B cell (primary cell): ENCODE measurements at regions not wholly inside any gene's neighbourhood (a gene's known extent, or its start where the extent isn't known, plus 50 kb on each side); places are given as distances from the start of the nearest gene placed in this dataset.

ENCODE experiments used
- ATAC-seq: fragments of 200-7000 bp; cut with Tn5 transposase; one replicate; pipeline ENCODE4 v1.10.0; 2021; ENCODE audit warnings: low read depth, mild to moderate bottlenecking, moderate number of reproducible peaks, moderate library complexity
- CTCF ChIA-PET: fragments of 350-600 bp; sonication (Branson Sonifier 250); formaldehyde crosslinking; loops from one replicate; lab custom pipeline; 2021; ENCODE audit warnings: antibody characterized with exemption, inconsistent platforms; lab: Charles Lee
- POLR2A ChIA-PET: fragments of 350-600 bp; sonication (Branson Sonifier 250); formaldehyde crosslinking; loops from one replicate; lab custom pipeline; 2021; ENCODE audit warnings: antibody characterized with exemption; lab: Charles Lee
- DNase-seq: peaks from one replicate; pipeline ENCODE4 v3.0.0; 2013
- H2AFZ ChIP-seq: 2 replicates; pipeline ENCODE4 v1.6.1; 2012; ENCODE audit warnings: mild to moderate bottlenecking, low read depth, low read length; ENCODE audit not compliant: insufficient read depth, poor library complexity, severe bottlenecking
- H3K27ac ChIP-seq, 2 donors: 1 replicate in 1 of 2; 2 replicates in 1 of 2; pipeline ENCODE4 v1.5.1; 2012 to 2013; ENCODE audit warnings: low read length in 2 of 2, mild to moderate bottlenecking in 2 of 2, moderate library complexity in 1 of 2
- H3K27me3 ChIP-seq, 4 experiments: fragments of 200-600 bp in 1 of 4; sonication (generic) in 1 of 4; replicated peaks in 1 of 4; 1 replicate in 2 of 4; 2 replicates in 2 of 4; pipeline versions ENCODE4 v1.6.1 to v1.7.0; 2013 to 2016; ENCODE audit warnings: low read length in 3 of 4, mild to moderate bottlenecking in 2 of 4, mixed read lengths in 1 of 4, moderate library complexity in 1 of 4; ENCODE audit not compliant: insufficient read depth in 4 of 4, control insufficient read depth in 3 of 4; ENCODE audit errors: control extremely low read depth in 1 of 4
- H3K36me3 ChIP-seq, 2 experiments: replicated peaks in 1 of 2; 1 replicate in 1 of 2; 2 replicates in 1 of 2; pipeline versions ENCODE4 v1.6.1 to v1.7.1; 2013; ENCODE audit warnings: low read length in 1 of 2; ENCODE audit not compliant: insufficient read depth in 2 of 2, control insufficient read depth in 1 of 2; ENCODE audit errors: control extremely low read depth in 1 of 2, extremely low read depth in 1 of 2
- H3K4me1 ChIP-seq, 2 donors: fragments of 200-600 bp in 1 of 2; sonication (generic) in 1 of 2; 1 replicate in 1 of 2; 2 replicates in 1 of 2; pipeline versions ENCODE4 v1.5.1 to v1.6.1; 2013 to 2017; ENCODE audit warnings: low read length in 2 of 2; ENCODE audit not compliant: control insufficient read depth in 2 of 2, insufficient read depth in 2 of 2
- H3K4me2 ChIP-seq: replicated peaks from 2 replicates; pipeline ENCODE3; 2012; ENCODE audit warnings: mild to moderate bottlenecking, low read depth, low read length; ENCODE audit not compliant: poor library complexity, severe bottlenecking
- H3K4me3 ChIP-seq, 5 experiments: fragments of 200-600 bp in 1 of 5; sonication (generic) in 1 of 5; 1 replicate in 3 of 5; 2 replicates in 2 of 5; pipeline versions ENCODE4 v1.5.1 to v1.7.0; 2011 to 2016; ENCODE audit warnings: low read length in 4 of 5, mild to moderate bottlenecking in 4 of 5, low read depth in 2 of 5, control low read depth in 1 of 5, moderate library complexity in 1 of 5; ENCODE audit not compliant: insufficient read depth in 1 of 5; ENCODE audit errors: control extremely low read depth in 1 of 5, extremely low read depth in 1 of 5
- H3K79me2 ChIP-seq: fragments of 200-600 bp; sonication (generic); one replicate; pipeline ENCODE4 v1.6.0; 2016; ENCODE audit warnings: low read length; ENCODE audit not compliant: control insufficient read depth, insufficient read depth
- H3K9ac ChIP-seq: fragments of 200-600 bp; sonication (generic); 2 replicates; pipeline ENCODE4 v1.6.1; 2017; ENCODE audit warnings: mild to moderate bottlenecking, low read length, moderate library complexity
- H3K9me3 ChIP-seq, 3 donors: one replicate each; pipeline versions ENCODE4 v1.6.1 to v1.7.1; 2013; ENCODE audit warnings: low read length in 2 of 3; ENCODE audit not compliant: control insufficient read depth in 2 of 3, insufficient read depth in 1 of 3; ENCODE audit errors: control extremely low read depth in 1 of 3
- H4K20me1 ChIP-seq: 2 replicates; pipeline ENCODE4 v1.6.0; 2012; ENCODE audit warnings: mild to moderate bottlenecking, low read length; ENCODE audit not compliant: insufficient read depth, control insufficient read depth, poor library complexity, severe bottlenecking
- H3K27ac Mint-ChIP-seq: one replicate; pipeline ENCODE4 v1.8.0; 2021; ENCODE audit warnings: mixed read lengths
- H3K27me3 Mint-ChIP-seq: one replicate; pipeline ENCODE4 v1.8.0; 2021; ENCODE audit warnings: mixed read lengths
- H3K4me1 Mint-ChIP-seq: one replicate; pipeline ENCODE4 v1.8.0; 2021; ENCODE audit warnings: mixed read lengths
- H3K4me3 Mint-ChIP-seq: one replicate; pipeline ENCODE4 v1.8.0; 2021; ENCODE audit warnings: mixed read lengths
- H3K9me3 Mint-ChIP-seq: one replicate; pipeline ENCODE4 v1.8.0; 2022; ENCODE audit warnings: mixed read lengths; ENCODE audit not compliant: insufficient read depth
- EZH2 ChIP-seq: IDR thresholded peaks from 2 replicates; pipeline ENCODE4 v1.6.1; 2012; ENCODE audit warnings: borderline replicate concordance, low read depth, mild to moderate bottlenecking, moderate library complexity, low read length; ENCODE audit not compliant: insufficient read depth, poor library complexity, severe bottlenecking
- WGBS: methylation state at CpG from one replicate; pipeline ENCODE4 v1.1.5; 2013; ENCODE audit warnings: missing lambda C conversion rate; ENCODE audit not compliant: insufficient coverage; 5-methylcytosine and 5-hydroxymethylcytosine counted together
- intact Hi-C: fragments of 100-400 bp; cut with micrococcal nuclease; formaldehyde crosslinking; loops from one replicate; pipeline ENCODE4 v1.10.0; 2022
- TF ChIP-seq, protein P1 (sequence below): fragments of 200-600 bp; IDR thresholded peaks from one replicate; pipeline ENCODE4 v1.8.0; 2022; ENCODE audit warnings: antibody characterized with exemption, mild to moderate bottlenecking

DNA sequence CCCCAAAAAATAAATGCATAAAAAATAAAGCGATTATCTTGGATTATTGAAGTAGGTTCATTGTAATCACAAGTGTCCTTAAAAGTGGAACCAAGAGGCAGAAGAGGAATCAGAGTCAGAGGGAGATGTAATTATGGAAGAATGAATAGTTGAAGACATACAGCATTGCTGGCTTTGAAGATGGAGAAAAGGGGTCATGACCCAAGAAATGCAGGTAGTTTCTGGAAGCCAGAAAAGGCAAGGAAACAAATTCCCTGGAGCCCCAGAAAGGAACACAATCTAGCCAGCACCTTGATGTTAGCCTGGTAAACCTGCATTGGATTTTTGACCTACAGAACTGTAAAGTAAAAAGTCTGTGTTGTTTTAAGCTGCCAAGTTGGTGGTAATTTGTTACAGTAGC is 57.5 kb upstream of the PTGR2 start:
- H3K4me1 Mint-ChIP-seq: peaks cover under 1% of the 10 kb centered on the region
- Histone ChIP-seq H3K27me3 (no peaks in the 10 kb centered on the region), H3K4me1 (no peaks in the 10 kb centered on the region), H3K9me3 (no peaks in the 10 kb centered on the region), H3K36me3 (no peaks in the 10 kb centered on the region), H3K27ac (no peak overlapping the region), H3K4me3 (no peak overlapping the region), H3K9ac (no peak overlapping the region), H2AFZ (no peak overlapping the region), H3K79me2 (peaks cover 35% of the 10 kb centered on the region), H4K20me1 (no peaks in the 10 kb centered on the region), H3K4me2 (no peak overlapping the region)
- ChIA-PET POLR2A (no interaction called here), CTCF (interaction anchor here (1.3 kb wide), 1 partner anchor 65 kb away, joined by 4 read pairs; no protein-coding TSS in a partner anchor)
- intact Hi-C loops: no loop called here
- no peaks in the 10 kb centered on the region for H3K27me3 Mint-ChIP-seq
- H3K27ac Mint-ChIP-seq: no peak overlapping the region
- no peak for ATAC-seq
- no peak for DNase-seq
- no peaks in the 10 kb centered on the region for H3K9me3 Mint-ChIP-seq
- TF ChIP-seq EZH2: no peak
- TF ChIP-seq, protein P1, sequence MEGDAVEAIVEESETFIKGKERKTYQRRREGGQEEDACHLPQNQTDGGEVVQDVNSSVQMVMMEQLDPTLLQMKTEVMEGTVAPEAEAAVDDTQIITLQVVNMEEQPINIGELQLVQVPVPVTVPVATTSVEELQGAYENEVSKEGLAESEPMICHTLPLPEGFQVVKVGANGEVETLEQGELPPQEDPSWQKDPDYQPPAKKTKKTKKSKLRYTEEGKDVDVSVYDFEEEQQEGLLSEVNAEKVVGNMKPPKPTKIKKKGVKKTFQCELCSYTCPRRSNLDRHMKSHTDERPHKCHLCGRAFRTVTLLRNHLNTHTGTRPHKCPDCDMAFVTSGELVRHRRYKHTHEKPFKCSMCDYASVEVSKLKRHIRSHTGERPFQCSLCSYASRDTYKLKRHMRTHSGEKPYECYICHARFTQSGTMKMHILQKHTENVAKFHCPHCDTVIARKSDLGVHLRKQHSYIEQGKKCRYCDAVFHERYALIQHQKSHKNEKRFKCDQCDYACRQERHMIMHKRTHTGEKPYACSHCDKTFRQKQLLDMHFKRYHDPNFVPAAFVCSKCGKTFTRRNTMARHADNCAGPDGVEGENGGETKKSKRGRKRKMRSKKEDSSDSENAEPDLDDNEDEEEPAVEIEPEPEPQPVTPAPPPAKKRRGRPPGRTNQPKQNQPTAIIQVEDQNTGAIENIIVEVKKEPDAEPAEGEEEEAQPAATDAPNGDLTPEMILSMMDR: no peak
- no CpG with 5 or more reads among the region's 1 CpG for WGBS
- H3K4me3 Mint-ChIP-seq: no peak overlapping the region

DNA sequence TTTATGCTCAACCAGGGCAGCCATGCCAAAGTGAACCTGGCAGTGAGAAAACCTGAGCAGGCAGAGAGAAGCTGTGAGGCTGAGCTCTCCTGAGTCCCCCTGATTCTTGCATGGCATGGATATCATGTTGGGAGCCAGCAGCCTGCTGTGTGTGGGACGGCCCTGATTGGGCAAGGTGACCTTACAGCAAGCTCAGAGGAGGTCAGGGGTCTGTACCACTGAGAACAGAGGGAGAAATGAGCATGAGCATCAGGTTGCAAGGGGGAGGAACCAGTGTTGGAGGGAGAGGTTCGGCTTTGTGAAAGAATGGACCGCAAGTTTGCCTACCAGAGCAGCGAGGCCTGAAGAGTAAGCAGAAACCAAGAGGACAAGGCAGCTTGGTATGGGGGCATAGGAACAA is 59.1 kb upstream of the PTGR2 start:
- WGBS: 96% methylated on average over 4 of the region's 4 CpGs
- Histone ChIP-seq H2AFZ (no peak overlapping the region), H3K4me3 (no peak overlapping the region), H3K79me2 (peaks cover 51% of the 10 kb centered on the region), H3K27me3 (no peaks in the 10 kb centered on the region), H3K9me3 (no peaks in the 10 kb centered on the region), H3K9ac (no peak overlapping the region), H3K27ac (no peak overlapping the region), H4K20me1 (no peaks in the 10 kb centered on the region), H3K36me3 (no peaks in the 10 kb centered on the region), H3K4me1 (peaks cover 9 to 10% of the 10 kb centered on the region in 2 donors), H3K4me2 (no peak overlapping the region)
- no peak for DNase-seq
- no peak for ATAC-seq
- POLR2A ChIA-PET: no interaction called here
- no peaks in the 10 kb centered on the region for H3K9me3 Mint-ChIP-seq
- intact Hi-C loops: no loop called here
- no peak overlapping the region for H3K4me3 Mint-ChIP-seq
- no peaks in the 10 kb centered on the region for H3K27me3 Mint-ChIP-seq
- no peak overlapping the region for H3K27ac Mint-ChIP-seq
- H3K4me1 Mint-ChIP-seq: peaks cover 18% of the 10 kb centered on the region
- CTCF ChIA-PET: interaction anchor here (0.8 to 1.0 kb wide), 2 partner anchors 64 to 82 kb away, joined by 3 to 4 read pairs; no protein-coding TSS in a partner anchor
- TF ChIP-seq EZH2: no peak
- TF ChIP-seq, protein P1: no peak
